ENCODE measurements at regions not wholly inside any gene's neighbourhood (a gene's known extent, or its start where the extent isn't known, plus 50 kb on each side); places are given as distances from the start of the nearest gene placed in this dataset.

DNA sequence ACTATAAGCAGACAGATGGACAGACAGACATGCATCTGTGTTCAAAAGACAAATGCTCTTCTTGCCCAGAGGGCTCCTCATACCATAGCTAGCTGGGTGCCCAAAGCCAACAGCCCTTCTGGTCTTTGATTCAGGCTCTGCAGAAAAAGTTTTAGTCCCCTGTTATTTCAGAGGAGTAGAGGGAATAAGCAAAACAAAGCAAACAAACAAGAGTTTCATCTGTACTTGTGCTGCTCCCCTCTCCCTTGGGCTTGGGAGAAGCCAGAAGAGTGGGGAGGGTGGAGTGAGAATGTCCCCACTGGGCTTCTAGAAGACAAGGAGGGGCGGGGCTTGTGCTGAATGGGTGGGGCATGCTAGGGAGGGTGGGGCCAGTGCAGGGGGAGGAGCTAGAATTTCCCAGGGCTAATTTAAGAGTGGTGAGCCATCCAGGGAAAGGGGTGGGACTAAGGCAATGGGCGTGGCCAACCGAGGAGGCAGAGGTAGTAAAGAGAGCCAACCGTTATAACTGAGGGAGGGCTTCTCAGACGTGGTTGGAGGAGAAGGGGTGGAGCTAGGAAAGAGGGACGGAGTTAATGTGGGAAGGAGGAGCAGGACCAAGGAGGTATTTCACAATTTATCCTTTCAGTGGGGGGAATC lies 101.2 kb upstream of the MGMT start:
- DNase-seq, result no peak

DNA sequence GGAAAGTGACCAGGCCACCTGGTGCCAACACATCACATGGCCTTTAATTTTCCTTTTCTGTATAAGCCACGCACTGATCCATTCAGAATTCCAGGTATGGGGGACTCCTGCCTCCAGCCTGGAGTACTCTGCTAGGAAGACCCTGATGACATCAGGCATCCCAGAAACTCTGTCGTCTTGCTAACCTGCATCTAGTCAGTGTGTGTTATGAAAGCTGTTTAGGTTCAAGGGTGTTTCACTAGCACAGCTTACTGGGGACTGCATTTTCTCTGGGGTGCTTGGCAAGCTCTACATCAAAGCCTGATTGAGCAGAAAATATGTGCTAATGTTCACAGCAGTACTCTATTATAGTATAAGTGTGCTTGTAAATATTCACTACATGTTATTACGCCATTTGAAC lies 100.6 kb upstream of the MGMT start:
- DNase-seq, result no peak

DNA sequence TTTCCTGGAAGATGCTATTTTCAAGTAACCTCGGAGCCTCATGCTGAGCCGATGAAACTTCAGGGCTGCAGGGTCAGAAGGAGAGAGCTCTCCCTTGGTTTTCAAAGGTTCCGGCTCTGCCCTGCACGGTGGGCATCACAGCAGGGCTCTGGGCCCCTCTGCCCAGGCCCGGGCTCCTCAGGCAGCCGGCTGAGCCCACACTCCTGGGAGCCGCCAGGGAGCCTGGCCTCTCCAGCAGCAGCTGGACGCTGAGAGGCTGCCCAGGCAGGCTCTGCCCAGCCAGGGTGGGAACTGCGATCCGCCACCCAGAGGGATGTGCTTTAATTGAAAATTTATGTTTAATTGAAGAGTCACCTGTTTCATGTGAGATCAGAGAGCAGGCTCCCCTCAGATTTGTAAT lies 97.5 kb upstream of the MGMT start:
- no peak for DNase-seq

DNA sequence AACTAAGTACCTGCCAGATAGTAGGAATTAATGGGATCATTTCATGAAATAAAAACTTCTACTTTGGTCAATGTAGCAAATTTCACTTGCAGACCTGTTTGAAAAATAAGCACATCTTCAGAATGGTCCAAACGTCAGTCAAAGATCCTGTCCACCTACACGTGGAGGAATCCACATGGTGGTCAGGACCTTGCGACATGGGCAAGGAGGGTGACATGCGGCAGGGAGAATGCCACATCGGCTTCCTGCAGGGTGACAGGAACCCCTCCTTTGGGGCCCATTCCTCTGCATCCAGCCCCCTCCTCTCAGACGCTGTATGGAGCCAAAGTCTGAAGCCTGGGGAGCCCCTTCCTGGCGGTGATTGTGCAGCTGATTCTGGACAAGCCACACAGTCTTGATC lies 95.5 kb upstream of the MGMT start:
- DNase-seq, result no peak

DNA sequence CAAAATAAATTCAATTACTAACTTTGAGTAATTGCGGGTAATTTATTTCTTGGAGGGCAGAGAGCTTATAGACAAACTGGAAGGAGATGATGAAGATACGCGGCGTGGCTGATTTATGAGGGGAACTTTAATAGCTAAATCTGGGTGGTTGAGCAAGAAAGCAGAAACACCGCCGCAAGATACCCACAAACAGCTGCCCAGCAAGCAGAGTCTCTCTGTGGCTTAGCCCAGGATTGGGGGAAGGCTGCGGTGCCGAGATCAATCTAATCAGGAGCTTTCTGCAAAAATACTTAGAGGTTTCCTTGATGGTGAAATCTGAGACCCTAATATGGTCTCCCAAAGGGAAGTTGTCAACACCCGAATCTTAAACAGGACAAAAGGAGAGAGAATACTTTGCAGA lies 94.9 kb upstream of the MGMT start:
- no peak for DNase-seq

DNA sequence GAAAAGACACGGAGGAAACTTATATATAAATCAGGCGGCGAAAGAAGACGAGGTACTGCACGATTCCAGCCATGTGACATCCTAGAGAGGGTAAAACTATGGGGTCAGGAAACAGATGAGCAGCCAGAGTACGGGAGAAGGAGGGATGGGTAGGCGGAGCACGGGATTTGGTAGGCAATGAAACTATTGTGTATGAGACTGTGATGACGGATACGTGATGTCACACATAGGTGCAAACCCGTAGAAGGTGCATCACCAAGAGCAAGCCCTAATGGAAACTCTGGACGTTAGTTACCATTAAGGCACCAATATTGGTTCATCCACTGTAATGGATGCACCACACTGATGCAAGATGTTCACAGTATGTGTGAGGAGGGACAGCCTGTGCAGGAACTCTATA lies 93.8 kb upstream of the MGMT start:
- no peak for DNase-seq

DNA sequence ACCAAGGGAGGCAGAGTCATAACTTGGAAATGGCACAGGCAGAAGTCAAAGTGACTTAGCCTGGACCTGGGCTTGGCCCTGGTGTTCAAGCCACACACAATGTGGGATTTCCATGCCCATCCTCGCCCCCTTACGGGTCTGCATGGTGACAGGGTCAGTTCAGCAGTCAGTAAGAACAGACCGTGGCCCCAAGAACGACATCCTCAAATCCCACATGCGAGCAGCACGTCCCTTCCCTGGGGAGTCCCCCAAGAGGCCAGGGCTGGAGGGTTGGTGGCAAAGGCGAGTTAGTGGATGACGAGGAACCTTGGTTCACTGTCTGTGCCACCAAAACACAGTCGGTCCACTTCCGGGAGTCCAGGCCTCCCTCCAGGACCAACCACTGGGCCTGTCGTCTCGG lies 93.3 kb upstream of the MGMT start:
- DNase-seq, result no peak

DNA sequence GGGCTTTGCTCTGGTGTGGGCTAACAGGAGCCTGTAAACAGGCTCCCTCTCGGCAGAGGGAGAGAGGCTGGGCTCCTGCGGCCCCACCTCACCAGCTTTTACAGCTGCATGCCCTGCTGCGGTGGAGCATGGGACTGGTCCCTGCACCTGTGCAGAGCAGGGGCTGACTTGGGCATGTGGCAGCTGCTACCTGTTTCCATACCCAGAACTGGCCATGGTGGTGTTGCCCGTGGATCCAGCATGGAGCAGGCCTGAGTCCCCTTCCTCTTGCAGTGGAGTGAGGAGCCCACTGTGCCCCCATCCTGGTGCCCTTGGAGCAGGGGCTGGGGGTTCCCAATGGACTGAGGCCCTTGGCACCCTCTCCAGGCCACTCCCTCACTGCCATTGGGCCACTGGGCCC lies 91.9 kb upstream of the MGMT start:
- no peak for DNase-seq

DNA sequence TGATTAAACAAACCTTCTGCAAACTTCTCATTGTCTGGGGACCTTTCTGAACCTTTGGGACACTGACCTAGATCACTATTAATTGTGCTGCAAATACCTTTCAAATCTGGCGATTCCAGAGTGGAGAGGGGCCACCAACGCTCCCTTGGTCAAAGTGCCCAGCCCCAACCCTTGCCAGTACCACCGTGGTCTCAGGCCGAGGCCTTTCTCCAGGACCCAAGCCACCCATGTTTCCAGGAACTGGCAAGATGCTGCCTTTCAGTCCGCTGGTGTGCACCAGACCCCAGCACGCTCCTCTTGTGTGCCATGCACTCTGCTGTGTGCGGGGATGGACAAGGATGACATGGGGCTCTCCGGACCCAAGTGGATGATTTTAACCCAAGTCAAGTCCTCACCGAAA lies 91.1 kb upstream of the MGMT start:
- no peak for DNase-seq

DNA sequence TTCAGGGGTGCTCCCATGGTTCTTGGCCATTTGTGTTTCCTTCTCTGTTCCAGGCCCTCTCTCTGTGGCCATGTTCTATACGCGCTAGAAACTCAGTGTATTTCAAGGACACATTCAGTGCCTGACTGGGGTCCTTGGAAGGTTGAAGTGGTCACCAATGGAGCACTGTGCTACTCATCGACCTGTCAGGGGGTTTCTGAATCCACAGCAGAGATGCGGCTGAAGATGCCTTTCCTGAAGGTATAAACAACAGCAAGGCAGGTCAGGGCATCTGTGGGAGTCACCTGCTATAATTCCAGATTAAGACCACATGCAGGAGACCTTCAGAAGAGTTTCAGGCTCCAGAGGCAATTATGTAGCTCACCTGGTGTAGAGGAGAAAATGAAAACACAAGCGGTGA lies 86.8 kb upstream of the MGMT start:
- no peak for DNase-seq

DNA sequence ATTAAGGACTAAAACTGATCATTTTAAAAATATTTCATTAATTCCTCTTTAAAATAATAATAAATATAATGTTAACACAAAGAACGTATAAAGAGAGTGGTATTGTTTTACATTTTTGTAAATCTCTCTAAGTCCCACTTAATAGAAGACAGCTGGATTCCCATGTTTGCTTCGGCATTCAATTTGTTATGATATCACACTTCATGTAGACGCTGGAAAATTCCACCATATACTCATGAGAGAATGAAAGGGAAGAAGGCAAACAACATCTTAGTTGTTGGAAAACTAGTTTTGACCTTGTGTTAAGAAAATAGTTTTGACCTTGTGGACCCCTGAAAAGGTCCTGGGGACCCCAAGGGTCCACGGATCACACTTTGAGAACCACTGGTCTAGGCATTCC lies 85.3 kb upstream of the MGMT start:
- no peak for DNase-seq

DNA sequence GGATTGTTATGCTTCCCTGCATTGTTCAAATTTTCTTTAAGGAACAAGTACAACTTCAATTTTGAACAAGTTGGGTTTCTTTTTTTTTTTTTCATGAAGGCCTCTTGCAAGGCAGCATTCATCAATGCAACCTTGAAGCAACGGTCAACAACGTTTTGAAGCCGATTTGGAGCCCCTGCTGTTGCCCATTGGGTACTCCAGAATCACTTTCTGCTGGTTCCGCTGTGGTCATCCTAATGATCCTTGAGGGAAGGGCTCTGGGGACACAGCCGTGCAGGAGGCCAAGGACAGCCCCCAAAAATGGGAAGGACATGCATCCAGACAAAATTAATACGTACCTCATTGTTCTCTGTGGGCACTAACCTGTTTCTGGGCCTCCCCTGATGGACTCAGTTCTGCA lies 84.6 kb upstream of the MGMT start:
- no peak for DNase-seq

DNA sequence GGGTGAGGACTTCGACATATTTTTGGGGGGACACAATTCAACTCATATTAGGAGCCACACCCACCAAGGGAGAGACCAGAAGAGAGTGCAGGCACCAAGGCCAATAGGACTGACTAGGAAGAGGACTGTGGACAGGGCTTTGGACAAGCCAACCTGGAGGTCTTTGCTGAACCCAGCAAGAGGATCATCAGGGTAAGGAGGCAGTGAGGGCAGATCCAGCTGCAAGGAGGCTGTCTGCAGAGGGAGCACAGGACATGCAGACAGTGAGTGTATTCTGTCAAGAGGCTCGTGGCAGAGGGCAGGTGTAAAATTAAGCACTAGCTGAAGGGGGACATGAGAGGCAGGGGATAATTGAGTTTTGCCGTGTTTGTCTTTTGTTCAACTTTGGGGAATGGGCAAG lies 83.4 kb upstream of the MGMT start:
- DNase-seq, result no peak

DNA sequence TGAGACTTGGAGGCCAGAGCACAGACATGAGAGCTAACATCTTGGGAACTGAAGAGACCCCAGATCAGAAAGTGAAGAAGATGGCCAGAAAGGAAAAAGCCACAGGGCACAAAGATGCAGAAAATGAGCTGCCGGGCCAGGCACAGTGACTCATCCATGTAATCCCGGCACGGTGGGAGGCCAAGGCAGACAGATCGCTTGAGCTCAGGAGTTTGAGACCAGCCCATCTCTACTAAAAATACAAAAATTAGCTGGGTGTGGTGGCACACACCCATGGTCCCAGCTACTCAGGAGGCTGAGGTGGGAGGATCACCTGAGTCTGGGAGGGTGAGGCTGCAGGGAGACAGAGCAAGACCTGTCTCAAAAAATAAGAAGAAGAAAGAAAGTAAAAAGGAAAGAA lies 81.4 kb upstream of the MGMT start:
- no peak for DNase-seq

DNA sequence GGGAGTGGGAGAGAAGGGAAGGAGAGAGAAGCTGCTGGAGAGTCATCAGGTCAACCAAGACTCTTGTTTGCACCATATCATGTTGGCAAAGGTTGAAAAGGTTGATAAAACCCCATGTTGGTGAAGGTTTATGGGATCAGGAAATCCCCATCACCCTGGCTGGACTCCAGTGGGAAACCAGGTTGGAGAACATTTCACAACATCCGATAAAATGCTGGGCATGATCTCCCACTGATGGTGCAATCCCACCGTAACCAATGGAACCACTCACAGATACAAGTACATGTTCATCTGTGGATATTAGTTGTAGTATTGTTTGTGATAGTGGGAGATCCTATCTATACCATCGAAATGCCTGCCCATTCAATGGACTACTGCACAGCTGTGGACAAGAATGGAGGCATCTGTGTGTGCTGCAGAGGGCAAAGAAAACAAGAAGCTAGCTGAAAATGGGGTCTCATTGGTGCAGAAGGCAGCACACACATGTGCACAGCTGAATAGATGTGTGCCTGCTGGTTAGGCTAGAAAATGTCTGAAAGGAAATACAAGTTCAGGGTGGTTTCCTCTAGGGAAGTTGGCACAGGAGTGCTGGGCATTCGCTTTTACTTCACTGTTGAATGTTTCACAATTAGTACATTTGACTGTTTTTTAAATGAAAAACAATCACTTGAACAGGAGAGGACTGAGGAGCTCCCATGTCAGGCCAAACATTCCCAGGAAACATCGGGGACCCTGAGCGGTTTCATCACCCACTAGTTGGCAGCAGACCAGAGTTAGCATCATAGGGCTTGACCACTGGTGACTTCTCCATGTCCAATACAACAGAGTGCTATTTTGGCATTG lies 80.4 kb upstream of the MGMT start:
- DNase-seq, result no peak

DNA sequence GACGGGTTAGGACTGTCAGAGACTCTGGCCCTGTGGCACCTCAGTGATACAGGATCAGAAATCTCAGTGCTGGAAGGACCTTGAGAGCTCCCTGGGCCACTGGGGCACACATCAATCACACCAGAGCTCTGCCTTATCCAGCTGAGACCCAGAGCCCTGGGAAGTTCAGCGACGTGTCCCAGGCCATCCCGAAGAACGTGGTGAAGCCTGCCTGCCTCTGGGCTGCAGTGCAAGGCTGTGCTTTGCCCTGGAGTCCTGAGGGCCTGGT lies 79.8 kb upstream of the MGMT start:
- no peak for DNase-seq

DNA sequence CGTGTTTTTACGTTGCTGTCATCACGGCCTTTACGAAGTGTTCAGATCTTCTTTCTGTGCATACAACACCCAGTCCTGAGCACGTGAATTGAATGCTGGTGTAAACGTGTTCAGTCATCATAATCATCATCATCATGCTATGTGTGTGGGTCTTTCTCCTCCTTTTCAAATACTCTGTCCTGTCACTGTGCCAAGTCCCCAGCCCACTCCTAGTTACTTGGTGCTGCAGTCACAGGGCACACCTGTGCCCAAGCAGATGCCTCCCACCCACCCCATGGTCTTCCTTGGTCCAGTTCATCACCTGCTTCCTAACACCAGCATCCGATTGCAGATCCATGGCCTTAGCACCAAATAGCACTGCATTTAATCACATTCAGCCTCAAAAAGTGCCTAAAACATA lies 78.6 kb upstream of the MGMT start:
- no peak for DNase-seq

DNA sequence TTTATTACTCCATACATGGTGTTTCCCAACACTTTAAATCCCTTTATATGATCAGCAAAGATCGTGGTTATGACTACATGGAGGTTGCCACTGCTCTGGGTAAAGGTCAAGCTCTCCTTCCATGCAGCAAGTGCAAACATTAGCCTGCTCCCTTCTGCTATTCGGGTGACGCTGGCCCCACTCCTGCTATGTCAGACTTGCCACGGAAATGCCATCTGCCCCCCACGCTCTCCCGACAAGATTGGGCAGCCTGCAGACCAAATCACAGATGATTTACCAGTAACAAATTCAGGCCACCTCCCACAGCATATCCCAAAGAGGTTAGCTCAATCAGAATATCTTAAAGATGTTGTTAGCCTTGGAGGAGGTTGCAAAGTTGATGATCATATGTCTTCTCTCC lies 77.8 kb upstream of the MGMT start:
- DNase-seq, result no peak

DNA sequence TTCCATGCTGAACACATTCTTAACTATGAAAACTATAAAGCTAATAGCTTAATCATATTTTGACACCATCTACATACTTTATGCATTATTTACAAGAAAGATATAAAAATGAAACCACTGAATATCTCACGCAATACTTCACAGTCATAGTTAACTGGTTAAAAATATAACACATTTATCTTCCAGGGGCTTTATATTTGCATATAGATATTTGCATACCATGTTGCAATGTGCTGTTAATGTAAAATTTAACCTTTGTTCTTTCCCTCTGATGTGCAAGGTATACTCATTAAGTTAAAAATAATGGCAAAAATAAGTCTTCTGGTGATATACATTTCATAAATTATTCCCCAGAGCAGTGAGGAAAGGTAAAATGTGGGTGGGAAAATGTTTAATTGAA lies 76.9 kb upstream of the MGMT start:
- no peak for DNase-seq

DNA sequence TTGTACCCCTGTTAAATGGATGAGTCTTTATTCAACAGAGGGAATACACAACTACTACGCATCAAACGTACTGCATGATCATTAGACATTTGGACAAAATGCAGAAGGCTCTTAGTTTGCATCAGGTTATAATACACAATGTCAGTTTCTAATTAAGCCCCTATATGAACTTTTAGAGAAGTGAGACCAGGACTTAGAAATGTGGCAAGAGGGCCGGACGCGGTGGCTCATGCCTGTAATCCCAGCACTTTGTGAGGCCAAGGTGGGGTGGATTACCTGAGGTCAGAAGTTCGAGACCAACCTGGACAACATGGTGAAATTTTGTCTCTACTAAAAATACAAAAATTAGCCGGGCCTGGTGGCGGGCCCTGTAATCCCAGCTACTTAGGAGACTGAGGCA lies 76.3 kb upstream of the MGMT start:
- DNase-seq, result no peak

DNA sequence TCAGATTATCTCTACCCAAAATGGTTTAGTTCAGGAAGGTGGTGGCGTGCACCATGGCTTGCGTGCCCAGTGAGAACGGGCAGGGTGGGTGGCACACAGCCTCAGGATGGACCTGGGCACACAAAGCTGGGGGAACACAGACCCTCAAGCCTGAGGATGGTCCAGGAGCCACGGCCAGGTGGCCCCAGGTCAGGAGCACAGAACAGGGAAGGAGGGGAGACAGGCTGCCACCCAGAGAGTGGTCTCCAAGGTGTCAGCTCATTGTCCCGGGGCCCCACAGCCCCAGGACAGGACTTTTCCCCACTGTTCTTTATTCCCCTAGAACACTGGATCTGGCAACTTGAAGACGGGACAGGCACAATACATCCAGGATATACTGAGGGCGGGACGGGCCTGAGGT lies 75.6 kb upstream of the MGMT start:
- no peak for DNase-seq

DNA sequence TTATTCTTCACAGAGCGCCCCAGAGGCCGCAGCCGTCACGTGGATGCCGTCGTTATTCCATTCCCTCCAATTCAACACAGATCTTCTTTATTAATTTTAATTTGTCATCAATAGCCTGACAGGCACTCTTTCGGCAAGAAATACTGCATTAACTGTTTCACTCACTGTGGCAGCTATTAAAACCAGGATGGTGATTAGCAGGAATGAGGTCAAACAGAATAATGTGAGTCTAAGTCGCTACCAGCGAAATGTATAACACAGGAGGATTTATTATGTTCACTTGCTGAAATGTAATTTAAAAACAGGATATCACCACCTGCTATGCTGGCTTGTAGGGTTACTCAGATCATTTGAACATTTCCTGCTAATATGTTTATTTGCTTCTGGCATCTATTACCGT lies 74.2 kb upstream of the MGMT start:
- no peak for DNase-seq

DNA sequence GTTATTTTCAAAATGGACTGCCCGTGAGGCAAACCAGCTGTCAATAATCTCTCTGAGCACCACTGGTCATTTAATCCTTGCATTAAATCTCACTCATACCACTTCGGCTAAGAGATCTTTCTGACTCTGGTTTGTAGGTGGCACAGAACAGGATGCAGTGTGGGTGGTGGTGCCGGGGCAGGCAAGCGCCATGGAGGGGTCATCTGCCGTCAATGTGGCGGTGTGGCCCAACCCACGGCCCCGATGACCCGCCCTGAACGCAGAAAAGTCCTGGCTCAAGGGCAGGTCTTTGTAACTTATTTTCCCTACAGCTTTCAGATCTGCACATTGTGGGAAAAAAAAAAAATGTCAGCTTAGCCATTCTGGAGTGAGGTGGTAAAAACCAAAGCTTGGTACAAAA lies 73.2 kb upstream of the MGMT start:
- DNase-seq, result no peak

DNA sequence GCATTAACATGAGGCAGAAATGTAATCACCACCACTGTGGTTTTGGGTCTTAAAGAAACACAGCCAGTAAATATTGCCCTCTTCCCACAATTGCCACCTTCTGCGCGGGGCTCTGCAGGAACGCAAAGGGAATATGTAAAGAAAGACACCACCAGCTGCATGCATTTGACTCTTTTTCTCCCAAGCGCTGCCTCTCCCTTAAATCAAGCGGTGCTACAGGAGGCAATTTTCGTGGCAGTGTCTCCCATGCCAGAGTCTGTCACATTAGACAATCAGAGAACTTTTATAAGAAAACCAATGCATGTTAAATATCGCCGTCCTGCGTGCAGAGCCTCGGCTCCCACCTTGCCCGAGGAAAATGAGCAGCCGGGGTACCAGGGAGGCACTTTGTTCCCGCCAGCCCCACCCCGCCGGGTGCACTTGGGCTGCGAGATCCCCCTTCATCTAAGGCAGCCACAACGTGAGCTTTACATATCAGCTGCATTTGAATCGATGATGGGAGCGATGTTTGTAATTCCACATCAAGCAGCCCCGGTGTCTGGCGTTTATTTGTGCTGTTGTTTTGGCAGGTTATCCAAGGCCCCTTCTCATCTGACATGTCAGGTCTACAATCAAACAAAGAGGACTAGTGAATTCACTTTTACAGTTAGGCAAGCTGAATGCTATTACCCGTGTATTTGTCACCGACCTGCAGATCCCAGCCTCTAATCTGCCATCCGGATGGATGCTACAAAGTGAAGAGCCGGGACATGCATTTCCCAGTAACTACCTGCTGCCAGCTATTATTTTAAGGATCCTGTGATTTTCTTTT lies 72.3 kb upstream of the MGMT start:
- DNase-seq, result no peak
